C4-2B (cell line): ENCODE measurements at regions not wholly inside any gene's neighbourhood (a gene's known extent, or its start where the extent isn't known, plus 50 kb on each side); places are given as distances from the start of the nearest gene placed in this dataset.

Experiments used
- ZFX ChIP-seq: fragments of 450-650 bp; IDR thresholded peaks from 2 replicates; pipeline ENCODE4 v1.6.1; 2017
- TF ChIP-seq, protein P1 (sequence below): fragments of 450-650 bp; conservative IDR thresholded peaks from 2 replicates; pipeline ENCODE4 v1.5.1; 2017; ENCODE audit warnings: mild to moderate bottlenecking

DNA sequence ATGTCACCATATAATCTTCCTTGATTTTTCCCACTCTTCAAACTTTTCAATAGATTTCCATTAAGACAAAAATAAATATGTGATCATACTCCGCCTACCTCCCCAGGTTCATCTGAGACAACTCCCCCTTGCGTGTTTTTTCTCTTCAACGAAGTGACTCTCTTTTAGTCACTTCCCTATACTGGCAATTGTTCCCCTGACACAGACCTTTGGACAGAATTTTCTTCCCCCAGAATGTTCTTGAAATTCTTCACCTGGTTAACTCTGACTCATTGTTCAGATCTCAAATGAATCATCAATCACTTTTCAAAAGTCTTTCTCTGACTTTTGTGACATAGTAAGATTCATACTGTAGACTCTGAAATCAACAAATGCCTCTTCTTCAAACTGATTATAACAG, 727.3 kb upstream of the LMO3 start:
- TF ChIP-seq, protein P1, sequence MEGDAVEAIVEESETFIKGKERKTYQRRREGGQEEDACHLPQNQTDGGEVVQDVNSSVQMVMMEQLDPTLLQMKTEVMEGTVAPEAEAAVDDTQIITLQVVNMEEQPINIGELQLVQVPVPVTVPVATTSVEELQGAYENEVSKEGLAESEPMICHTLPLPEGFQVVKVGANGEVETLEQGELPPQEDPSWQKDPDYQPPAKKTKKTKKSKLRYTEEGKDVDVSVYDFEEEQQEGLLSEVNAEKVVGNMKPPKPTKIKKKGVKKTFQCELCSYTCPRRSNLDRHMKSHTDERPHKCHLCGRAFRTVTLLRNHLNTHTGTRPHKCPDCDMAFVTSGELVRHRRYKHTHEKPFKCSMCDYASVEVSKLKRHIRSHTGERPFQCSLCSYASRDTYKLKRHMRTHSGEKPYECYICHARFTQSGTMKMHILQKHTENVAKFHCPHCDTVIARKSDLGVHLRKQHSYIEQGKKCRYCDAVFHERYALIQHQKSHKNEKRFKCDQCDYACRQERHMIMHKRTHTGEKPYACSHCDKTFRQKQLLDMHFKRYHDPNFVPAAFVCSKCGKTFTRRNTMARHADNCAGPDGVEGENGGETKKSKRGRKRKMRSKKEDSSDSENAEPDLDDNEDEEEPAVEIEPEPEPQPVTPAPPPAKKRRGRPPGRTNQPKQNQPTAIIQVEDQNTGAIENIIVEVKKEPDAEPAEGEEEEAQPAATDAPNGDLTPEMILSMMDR, result no peak
- TF ChIP-seq ZFX, result no peak
